Keratinocyte (primary cell): ENCODE measurements at regions not wholly inside any gene's neighbourhood (a gene's known extent, or its start where the extent isn't known, plus 50 kb on each side); places are given as distances from the start of the nearest gene placed in this dataset.

Experiments used
- DNase-seq: peaks from one replicate; pipeline ENCODE4 v3.0.0-alpha.2; 2011; ENCODE audit warnings: low read depth, missing footprints, low spot score
- FAIRE-seq: peaks from 2 replicates; lab custom pipeline; 2011; peaks lifted over from hg19 to GRCh38; lab: Jason Lieb, UNC
- H2AFZ ChIP-seq: 2 replicates; pipeline ENCODE4 v1.6.0; 2012; ENCODE audit warnings: low read length, control low read depth, inconsistent platforms; ENCODE audit not compliant: control insufficient read depth
- H3K27ac ChIP-seq: 2 replicates; pipeline ENCODE4 v1.5.1; 2011; ENCODE audit warnings: low read length; ENCODE audit not compliant: control insufficient read depth, insufficient read depth
- H3K27me3 ChIP-seq: 3 replicates; pipeline ENCODE4 v1.6.0; 2011; ENCODE audit warnings: low read length; ENCODE audit not compliant: control insufficient read depth, insufficient read depth; ENCODE audit errors: extremely low read depth
- H3K36me3 ChIP-seq, 2 experiments: 2 replicates in 1 of 2; 3 replicates in 1 of 2; pipeline ENCODE4 v1.5.1; 2011; ENCODE audit warnings: low read length in 2 of 2, mild to moderate bottlenecking in 1 of 2; ENCODE audit not compliant: control insufficient read depth in 2 of 2, insufficient read depth in 2 of 2; ENCODE audit errors: extremely low read depth in 1 of 2
- H3K4me1 ChIP-seq: 3 replicates; pipeline ENCODE4 v1.5.1; 2011; ENCODE audit warnings: low read length; ENCODE audit not compliant: control insufficient read depth, insufficient read depth; ENCODE audit errors: extremely low read depth
- H3K4me2 ChIP-seq: 3 replicates; pipeline ENCODE4 v1.6.0; 2011; ENCODE audit warnings: low read depth, low read length; ENCODE audit not compliant: control insufficient read depth, insufficient read depth; ENCODE audit errors: extremely low read depth
- H3K4me3 ChIP-seq, 3 experiments: fragments of 200-600 bp in 1 of 3; sonication (generic) in 1 of 3; 2 replicates in 2 of 3; 3 replicates in 1 of 3; pipeline ENCODE4 v1.5.1; 2011 to 2016; ENCODE audit warnings: low read length in 3 of 3, mild to moderate bottlenecking in 3 of 3, control low read depth in 2 of 3, inconsistent platforms in 1 of 3, low read depth in 1 of 3, mixed read lengths in 1 of 3, mixed run types in 1 of 3, moderate library complexity in 1 of 3; ENCODE audit not compliant: control insufficient read depth in 2 of 3, insufficient read depth in 2 of 3; ENCODE audit errors: extremely low read depth in 1 of 3
- H3K79me2 ChIP-seq: 2 replicates; pipeline ENCODE4 v1.6.0; 2012; ENCODE audit warnings: low read length; ENCODE audit not compliant: control insufficient read depth, insufficient read depth
- H3K9ac ChIP-seq: 3 replicates; pipeline ENCODE4 v1.6.0; 2011; ENCODE audit warnings: low read length; ENCODE audit not compliant: control insufficient read depth, insufficient read depth; ENCODE audit errors: extremely low read depth
- H3K9me1 ChIP-seq: 3 replicates; pipeline ENCODE4 v1.6.0; 2011; ENCODE audit warnings: low read length; ENCODE audit not compliant: control insufficient read depth, insufficient read depth; ENCODE audit errors: extremely low read depth
- H3K9me3 ChIP-seq: 2 replicates; pipeline ENCODE4 v1.5.1; 2012; ENCODE audit warnings: low read depth, low read length; ENCODE audit not compliant: control insufficient read depth
- H4K20me1 ChIP-seq: 3 replicates; pipeline ENCODE4 v1.6.0; 2011; ENCODE audit warnings: low read length; ENCODE audit not compliant: control insufficient read depth, insufficient read depth; ENCODE audit errors: extremely low read depth
- EZH2 ChIP-seq: IDR thresholded peaks from one replicate; pipeline ENCODE4 v1.6.1; 2012; ENCODE audit warnings: inconsistent platforms, mild to moderate bottlenecking, low read length, moderate library complexity
- dilution Hi-C: fragments of 300-500 bp; cut with MboI; formaldehyde crosslinking; loops from one replicate; pipeline ENCODE4 v1.7.0; 2020; ENCODE audit warnings: low sequenced_read_pairs; ENCODE audit not compliant: extremely low pct_ligation_motif_present
- TF ChIP-seq, protein P1 (sequence below), 3 experiments: IDR thresholded peaks in 1 of 3; conservative IDR thresholded peaks in 1 of 3; optimal IDR thresholded peaks in 1 of 3; 2 replicates in 2 of 3; 3 replicates in 1 of 3; pipeline versions ENCODE3 to v1.5.1; 2011; ENCODE audit warnings: low read length in 3 of 3, mild to moderate bottlenecking in 3 of 3, moderate library complexity in 2 of 3, control low read depth in 1 of 3, inconsistent platforms in 1 of 3; ENCODE audit not compliant: insufficient read depth in 2 of 3; ENCODE audit errors: extremely low read depth in 1 of 3

DNA sequence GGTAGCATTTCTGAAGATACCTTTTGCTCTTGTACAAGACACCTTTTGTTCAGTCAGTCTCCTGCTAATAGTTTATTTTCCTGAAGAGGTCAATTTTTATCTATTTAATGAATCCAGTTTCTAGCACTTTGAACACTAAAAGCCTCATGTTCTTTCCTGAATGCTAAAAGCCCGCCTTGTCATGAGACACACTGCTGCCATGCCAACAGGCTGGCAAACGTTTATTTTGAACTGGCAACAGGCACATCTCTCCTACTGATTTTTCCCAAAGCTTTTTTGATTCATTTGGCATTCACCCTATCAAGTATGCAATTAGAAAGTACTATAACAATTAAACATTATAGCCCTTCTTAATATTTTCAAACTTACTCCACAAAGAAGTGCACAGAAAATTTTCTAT lies 421.2 kb upstream of the EYS start:
- Histone ChIP-seq H3K4me2 (no peak overlapping the region), H3K4me3 (no peak overlapping the region), H3K9ac (no peak overlapping the region), H3K27ac (no peak overlapping the region), H3K9me3 (no peaks in the 10 kb centered on the region), H3K36me3 (no peaks in the 10 kb centered on the region), H3K9me1 (no peaks in the 10 kb centered on the region), H3K27me3 (no peaks in the 10 kb centered on the region), H3K4me1 (no peaks in the 10 kb centered on the region), H3K79me2 (no peaks in the 10 kb centered on the region), H4K20me1 (no peaks in the 10 kb centered on the region), H2AFZ (no peak overlapping the region)
- FAIRE-seq (no peak), DNase-seq (no peak)
- no peak for TF ChIP-seq EZH2
- TF ChIP-seq, protein P1, sequence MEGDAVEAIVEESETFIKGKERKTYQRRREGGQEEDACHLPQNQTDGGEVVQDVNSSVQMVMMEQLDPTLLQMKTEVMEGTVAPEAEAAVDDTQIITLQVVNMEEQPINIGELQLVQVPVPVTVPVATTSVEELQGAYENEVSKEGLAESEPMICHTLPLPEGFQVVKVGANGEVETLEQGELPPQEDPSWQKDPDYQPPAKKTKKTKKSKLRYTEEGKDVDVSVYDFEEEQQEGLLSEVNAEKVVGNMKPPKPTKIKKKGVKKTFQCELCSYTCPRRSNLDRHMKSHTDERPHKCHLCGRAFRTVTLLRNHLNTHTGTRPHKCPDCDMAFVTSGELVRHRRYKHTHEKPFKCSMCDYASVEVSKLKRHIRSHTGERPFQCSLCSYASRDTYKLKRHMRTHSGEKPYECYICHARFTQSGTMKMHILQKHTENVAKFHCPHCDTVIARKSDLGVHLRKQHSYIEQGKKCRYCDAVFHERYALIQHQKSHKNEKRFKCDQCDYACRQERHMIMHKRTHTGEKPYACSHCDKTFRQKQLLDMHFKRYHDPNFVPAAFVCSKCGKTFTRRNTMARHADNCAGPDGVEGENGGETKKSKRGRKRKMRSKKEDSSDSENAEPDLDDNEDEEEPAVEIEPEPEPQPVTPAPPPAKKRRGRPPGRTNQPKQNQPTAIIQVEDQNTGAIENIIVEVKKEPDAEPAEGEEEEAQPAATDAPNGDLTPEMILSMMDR (optimal IDR thresholded peaks at IDR 0.05 in 1 of 3, IDR thresholded peaks at IDR 0.05 in 1 of 3, conservative IDR thresholded peaks at IDR 0.05 in 1 of 3; ENCODE audit: extremely low read depth in 1 of 3, insufficient read depth in 2 of 3, low read length in 3 of 3), result no peak
- dilution Hi-C loops, result no loop called here

DNA sequence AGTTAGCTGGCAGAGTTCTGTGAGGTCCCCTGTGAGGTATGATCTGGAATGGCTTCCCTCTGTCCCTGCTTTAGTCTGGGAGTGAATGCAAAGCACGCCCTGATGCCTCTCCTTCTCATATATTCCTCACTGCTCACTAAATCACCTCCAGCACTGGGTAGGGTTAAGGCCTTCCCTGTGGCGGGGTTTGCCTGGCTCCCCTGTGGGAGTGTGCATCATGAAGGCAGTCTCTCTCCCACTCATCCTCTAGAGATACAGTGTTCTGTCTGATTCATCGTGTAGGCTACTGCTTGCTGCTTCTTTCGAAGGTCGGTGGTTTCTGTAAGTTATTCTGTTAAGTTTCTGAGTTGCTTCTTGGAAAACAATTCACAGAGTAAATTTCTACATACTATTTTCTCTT lies 420.0 kb upstream of the EYS start:
- Histone ChIP-seq H3K79me2 (no peaks in the 10 kb centered on the region), H2AFZ (no peak overlapping the region), H3K9ac (no peak overlapping the region), H3K9me1 (no peaks in the 10 kb centered on the region), H3K27me3 (no peaks in the 10 kb centered on the region), H3K9me3 (no peaks in the 10 kb centered on the region), H4K20me1 (no peaks in the 10 kb centered on the region), H3K36me3 (no peaks in the 10 kb centered on the region), H3K27ac (no peak overlapping the region), H3K4me2 (no peak overlapping the region), H3K4me3 (no peak overlapping the region), H3K4me1 (no peaks in the 10 kb centered on the region)
- FAIRE-seq (no peak), DNase-seq (no peak)
- TF ChIP-seq, protein P1 (optimal IDR thresholded peaks at IDR 0.05 in 1 of 3, IDR thresholded peaks at IDR 0.05 in 1 of 3, conservative IDR thresholded peaks at IDR 0.05 in 1 of 3; ENCODE audit: extremely low read depth in 1 of 3, insufficient read depth in 2 of 3, low read length in 3 of 3), result no peak
- no peak for TF ChIP-seq EZH2
- dilution Hi-C loops, result no loop called here
